AML-193 (cell line): ENCODE measurements at regions not wholly inside any gene's neighbourhood (a gene's known extent, or its start where the extent isn't known, plus 50 kb on each side); places are given as distances from the start of the nearest gene placed in this dataset.
"Not testable (repeated sequence)": the region's sequence is repeated elsewhere in the genome, so short reads cannot be mapped to it uniquely, and the experiment has no call there.

Source experiments
- DNase-seq, 2 experiments: peaks; one replicate each; lab custom pipeline; 2025; lab: John Stamatoyannopoulos, UW

GRCh38 chr2:217367464-217367863 lies 507.6 kb upstream of the TNP1 start:
- no peak for DNase-seq

- no peak for DNase-seq
These were observed 507.1 kb upstream of the TNP1 start for GRCh38 chr2:217366966-217367365.

GRCh38 chr2:217366266-217366895 lies 506.5 kb upstream of the TNP1 start:
- no peak for DNase-seq

GRCh38 chr2:217365656-217366055 lies 505.8 kb upstream of the TNP1 start:
- DNase-seq, result no peak

GRCh38 chr2:217364224-217364623 lies 504.4 kb upstream of the TNP1 start:
- no peak for DNase-seq

- peak; percentile 79 to 83 for DNase-seq
These were observed 503.6 kb upstream of the TNP1 start for GRCh38 chr2:217363470-217363869.

- DNase-seq, result no peak
These were observed 502.8 kb upstream of the TNP1 start for GRCh38 chr2:217362710-217363109.

- DNase-seq, result no peak
These were observed 502.4 kb upstream of the TNP1 start for GRCh38 chr2:217362286-217362685.

- DNase-seq, result no peak
These were observed 501.6 kb upstream of the TNP1 start for GRCh38 chr2:217361483-217361880.

- peak in 1 of 2 experiments; percentile 14 for DNase-seq
These were observed 501.1 kb upstream of the TNP1 start for GRCh38 chr2:217360781-217361482.

- no peak for DNase-seq
These were observed 500.2 kb upstream of the TNP1 start for GRCh38 chr2:217360111-217360510.

- no peak for DNase-seq
These were observed 498.2 kb upstream of the TNP1 start for GRCh38 chr2:217357886-217358620.

GRCh38 chr2:217356781-217357180 lies 496.9 kb upstream of the TNP1 start:
- no peak for DNase-seq

GRCh38 chr2:217356142-217356541 lies 496.3 kb upstream of the TNP1 start:
- no peak for DNase-seq

- peak; percentile 34 to 63 for DNase-seq
These were observed 493.7 kb upstream of the TNP1 start for GRCh38 chr2:217353591-217353990.

- no peak for DNase-seq
These were observed 491.5 kb upstream of the TNP1 start for GRCh38 chr2:217351378-217351777.

- DNase-seq, result no peak
These were observed 489.4 kb upstream of the TNP1 start for GRCh38 chr2:217349251-217349650.

GRCh38 chr2:217347630-217348029 lies 487.8 kb upstream of the TNP1 start:
- DNase-seq, result not testable (repeated sequence)

GRCh38 chr2:217346043-217346442 lies 486.2 kb upstream of the TNP1 start:
- DNase-seq, result not testable (repeated sequence)

GRCh38 chr2:217340899-217341298 lies 481.0 kb upstream of the TNP1 start:
- DNase-seq, result no peak

GRCh38 chr2:217340176-217340575 lies 480.3 kb upstream of the TNP1 start:
- DNase-seq, result no peak

GRCh38 chr2:217339753-217340152 lies 479.9 kb upstream of the TNP1 start:
- no peak for DNase-seq

GRCh38 chr2:217338306-217338916 lies 478.5 kb upstream of the TNP1 start:
- no peak for DNase-seq
